IMR-90 (cell line): ENCODE measurements at regions not wholly inside any gene's neighbourhood (a gene's known extent, or its start where the extent isn't known, plus 50 kb on each side); places are given as distances from the start of the nearest gene placed in this dataset.
"Not testable (repeated sequence)": the region's sequence is repeated elsewhere in the genome, so short reads cannot be mapped to it uniquely, and the experiment has no call there.

Experiments
- ATAC-seq: fragments of 200-7000 bp; cut with Tn5 transposase; 2 replicates; pipeline ENCODE4 v1.9.1; 2020; ENCODE audit warnings: low read depth, mild to moderate bottlenecking, moderate library complexity
- BruUV-seq: library from RNA; stranded (reverse); fragments of 400-500 nt; replicated peaks from 2 replicates; lab custom pipeline; 2021; lab: Mats Ljungman, UMichigan
- CTCF ChIA-PET: fragments of 300-600 bp; formaldehyde crosslinking; extraction: SDS; loops from one replicate; lab custom pipeline; 2021; ENCODE audit warnings: antibody characterized with exemption; lab: Yijun Ruan, JAX
- POLR2A ChIA-PET: fragments of 300-600 bp; sonication (Branson Sonifier 250); formaldehyde crosslinking; loops from one replicate; lab custom pipeline; 2022; ENCODE audit warnings: antibody characterized with exemption; ENCODE audit not compliant: unreplicated experiment; lab: Charles Lee
- DNase-seq: peaks from one replicate; pipeline ENCODE4 v3.0.0; 2013
- H2AFZ ChIP-seq: replicated peaks from 2 replicates; pipeline ENCODE3; 2013; ENCODE audit warnings: low read length, mild to moderate bottlenecking; ENCODE audit not compliant: poor library complexity
- H2AK5ac ChIP-seq: 2 replicates; pipeline ENCODE4 v1.6.1; 2013; ENCODE audit warnings: low read depth, low read length, inconsistent platforms
- H2AK9ac ChIP-seq: replicated peaks from 2 replicates; pipeline ENCODE3; 2013; ENCODE audit warnings: mild to moderate bottlenecking, low read depth, low read length, moderate library complexity; ENCODE audit not compliant: poor library complexity
- H2BK120ac ChIP-seq: 2 replicates; pipeline ENCODE4 v1.6.1; 2013; ENCODE audit warnings: low read depth, low read length, inconsistent platforms
- H2BK15ac ChIP-seq: 3 replicates; pipeline ENCODE4 v1.6.1; 2013; ENCODE audit warnings: low read depth, low read length, inconsistent platforms
- H2BK20ac ChIP-seq: 2 replicates; pipeline ENCODE4 v1.6.1; 2013; ENCODE audit warnings: low read depth, mild to moderate bottlenecking, inconsistent platforms, low read length, moderate library complexity
- H2BK5ac ChIP-seq: 2 replicates; pipeline ENCODE4 v1.6.1; 2013; ENCODE audit warnings: mild to moderate bottlenecking, low read depth, low read length, inconsistent platforms; ENCODE audit not compliant: poor library complexity, severe bottlenecking
- H3K14ac ChIP-seq: replicated peaks from 2 replicates; pipeline ENCODE4 v1.6.1; 2013; ENCODE audit warnings: low read depth, low read length, inconsistent platforms
- H3K18ac ChIP-seq: 2 replicates; pipeline ENCODE4 v1.6.1; 2013; ENCODE audit warnings: low read depth, low read length, control low read depth
- H3K23ac ChIP-seq: 2 replicates; pipeline ENCODE4 v1.6.1; 2013; ENCODE audit warnings: low read depth, low read length, inconsistent platforms
- H3K27ac ChIP-seq: 2 replicates; pipeline ENCODE4 v1.5.1; 2013; ENCODE audit warnings: mild to moderate bottlenecking, control low read depth, low read length; ENCODE audit not compliant: insufficient read depth
- H3K27me3 ChIP-seq: 2 replicates; pipeline ENCODE4 v1.6.1; 2013; ENCODE audit warnings: low read length; ENCODE audit not compliant: control insufficient read depth, insufficient read depth
- H3K36me3 ChIP-seq: 2 replicates; pipeline ENCODE4 v1.6.1; 2013; ENCODE audit warnings: low read length, mixed read lengths; ENCODE audit not compliant: control insufficient read depth, insufficient read depth
- H3K4ac ChIP-seq: 2 replicates; pipeline ENCODE4 v1.6.1; 2013; ENCODE audit warnings: low read depth, low read length, inconsistent platforms
- H3K4me1 ChIP-seq: 2 replicates; pipeline ENCODE4 v1.6.1; 2013; ENCODE audit warnings: low read length, mixed read lengths; ENCODE audit not compliant: control insufficient read depth, insufficient read depth
- H3K4me2 ChIP-seq: 2 replicates; pipeline ENCODE4 v1.6.1; 2013; ENCODE audit warnings: low read depth, mild to moderate bottlenecking, control low read depth, low read length, moderate library complexity
- H3K4me3 ChIP-seq: 2 replicates; pipeline ENCODE4 v1.5.1; 2013; ENCODE audit warnings: low read depth, mild to moderate bottlenecking, control low read depth, low read length, moderate library complexity; ENCODE audit not compliant: insufficient read depth
- H3K56ac ChIP-seq: 2 replicates; pipeline ENCODE4 v1.6.1; 2013; ENCODE audit warnings: low read length, inconsistent platforms; ENCODE audit not compliant: insufficient read depth; ENCODE audit errors: extremely low read depth
- H3K79me1 ChIP-seq, 2 experiments: 2 replicates each; pipeline ENCODE4 v1.6.1; 2013; ENCODE audit warnings: low read length in 2 of 2, inconsistent platforms in 1 of 2, low read depth in 1 of 2
- H3K9ac ChIP-seq: 2 replicates; pipeline ENCODE4 v1.6.1; 2013; ENCODE audit warnings: low read depth, low read length, control low read depth
- H3K9me1 ChIP-seq: 2 replicates; pipeline ENCODE4 v1.6.1; 2013; ENCODE audit warnings: low read length, inconsistent platforms; ENCODE audit not compliant: insufficient read depth
- H3K9me3 ChIP-seq: 2 replicates; pipeline ENCODE4 v1.6.1; 2013; ENCODE audit warnings: low read length; ENCODE audit not compliant: control insufficient read depth, insufficient read depth
- H4K20me1 ChIP-seq: 2 replicates; pipeline ENCODE4 v1.6.1; 2013; ENCODE audit warnings: low read length, inconsistent platforms; ENCODE audit not compliant: insufficient read depth
- H4K5ac ChIP-seq: 2 replicates; pipeline ENCODE4 v1.6.1; 2013; ENCODE audit warnings: mild to moderate bottlenecking, low read depth, low read length, control low read depth
- H4K8ac ChIP-seq, 2 experiments: 2 replicates each; pipeline ENCODE4 v1.6.1; 2013; ENCODE audit warnings: low read depth in 2 of 2, low read length in 2 of 2, control low read depth in 1 of 2, inconsistent platforms in 1 of 2
- H4K91ac ChIP-seq: 2 replicates; pipeline ENCODE4 v1.6.1; 2013; ENCODE audit warnings: low read depth, low read length, inconsistent platforms; ENCODE audit not compliant: insufficient read depth
- WGBS, 2 experiments: methylation state at CpG; one replicate each; pipeline versions ENCODE4 v1.1.5 to v1.1.7; 2013; ENCODE audit warnings: missing lambda C conversion rate in 2 of 2; ENCODE audit not compliant: insufficient read length in 1 of 2; ENCODE audit errors: extremely low coverage in 2 of 2; 5-methylcytosine and 5-hydroxymethylcytosine counted together
- dilution Hi-C: fragments of 300-500 bp; cut with HindIII; formaldehyde crosslinking; loops from one replicate; pipeline ENCODE4 v1.14.3; 2018; ENCODE audit warnings: low sequenced_read_pairs; ENCODE audit not compliant: unreplicated experiment
- in situ Hi-C: fragments of 300-500 bp; cut with MboI; formaldehyde crosslinking; loops from 3 replicates; pipeline ENCODE4 v1.14.3; 2019; ENCODE audit warnings: low sequenced_read_pairs, inconsistent platforms, mixed read lengths
- intact Hi-C: fragments of 100-400 bp; cut with micrococcal nuclease; formaldehyde crosslinking; loops from 2 replicates; pipeline ENCODE4 v1.10.0; 2022

DNA sequence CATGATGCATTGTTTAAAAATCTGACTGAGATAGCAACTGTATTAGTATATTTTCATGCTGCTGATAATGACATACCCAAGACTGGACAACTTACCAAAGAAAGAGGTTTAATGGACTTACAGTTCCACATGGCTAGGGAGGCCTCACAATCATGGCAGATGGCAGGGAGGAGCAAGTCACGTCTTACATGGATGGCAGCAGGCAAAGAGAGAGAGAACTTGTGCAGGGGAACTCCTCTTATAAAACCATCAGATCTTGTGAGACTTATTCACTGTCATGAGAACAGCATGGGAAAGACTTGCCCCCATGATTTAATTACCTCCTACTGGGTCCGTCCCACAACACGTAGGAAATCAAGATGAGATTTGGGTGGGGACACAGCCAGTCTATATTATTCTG lies 81.3 kb upstream of the CCDC179 start:
- H3K36me3 ChIP-seq, H3K14ac ChIP-seq, H2AK9ac ChIP-seq, POLR2A ChIA-PET, H3K4me2 ChIP-seq, H4K20me1 ChIP-seq, H2BK15ac ChIP-seq, H3K9me3 ChIP-seq, BruUV-seq, H3K79me1 ChIP-seq, H2AK5ac ChIP-seq, H2BK120ac ChIP-seq, dilution Hi-C loops, H4K8ac ChIP-seq, DNase-seq, H4K91ac ChIP-seq, H2BK5ac ChIP-seq, H3K4ac ChIP-seq, in situ Hi-C loops, H3K4me3 ChIP-seq, H3K56ac ChIP-seq, H4K5ac ChIP-seq, ATAC-seq, H2AFZ ChIP-seq, H3K9ac ChIP-seq, H2BK20ac ChIP-seq, H3K18ac ChIP-seq, H3K9me1 ChIP-seq, H3K4me1 ChIP-seq, H3K27me3 ChIP-seq, intact Hi-C loops, CTCF ChIA-PET, H3K23ac ChIP-seq, H3K27ac ChIP-seq: not testable (repeated sequence)
- no CpG with 5 or more reads among the region's 3 CpGs for WGBS, 2 experiments
